ENCODE measurements at regions not wholly inside any gene's neighbourhood (a gene's known extent, or its start where the extent isn't known, plus 50 kb on each side); places are given as distances from the start of the nearest gene placed in this dataset.

DNA sequence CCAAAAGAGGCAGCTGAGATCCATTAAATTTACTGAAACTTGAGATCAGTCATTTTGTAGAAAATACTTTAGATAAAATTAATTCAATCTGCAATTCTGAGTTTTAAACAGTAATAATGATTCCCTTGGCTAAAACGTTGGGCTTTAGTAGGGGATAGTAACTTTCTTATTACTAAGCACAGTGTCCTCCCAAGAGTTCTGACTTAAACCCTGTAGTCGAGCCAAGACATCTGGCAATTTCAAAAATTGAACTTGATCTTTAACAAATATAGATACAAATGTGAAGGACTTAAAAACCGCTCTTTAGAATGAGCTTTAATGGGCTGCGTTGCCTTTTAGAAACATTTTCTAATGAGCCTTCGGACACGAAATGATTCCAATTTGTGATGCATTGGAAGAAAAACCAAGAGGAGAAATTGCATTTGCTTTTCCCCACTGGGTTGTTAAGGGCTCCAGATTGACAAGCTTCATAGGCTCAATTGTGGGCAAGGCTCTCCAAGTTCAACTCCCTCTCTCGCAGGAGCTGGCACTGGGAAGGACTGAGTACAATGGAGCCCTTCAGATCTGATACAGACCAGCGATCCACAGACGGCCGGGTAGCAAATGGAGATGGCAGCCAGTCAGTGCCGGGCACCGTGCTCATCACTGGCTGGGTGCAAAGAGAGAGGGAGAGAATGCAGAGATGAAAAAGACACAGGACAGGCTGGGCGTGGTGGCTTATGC, 921.3 kb upstream of the AUTS2 start:
- intact Hi-C loops (cut with DNase I): no loop called here
- Histone ChIP-seq H3K9me3 (no peaks in the 10 kb centered on the region), H3K27ac (no peak overlapping the region), H3K4me3 (no peak overlapping the region), H3K27me3 (replicated peaks; ENCODE audit: insufficient read depth) (peaks cover 4% of the 10 kb centered on the region), H3K4me1 (replicated peaks) (no peaks in the 10 kb centered on the region), H3K36me3 (no peaks in the 10 kb centered on the region)
- WGBS: 72% methylated on average over 13 of the region's 13 CpGs
- DNase-seq (ENCODE audit: low spot score): no peak
- TF ChIP-seq, protein P1, sequence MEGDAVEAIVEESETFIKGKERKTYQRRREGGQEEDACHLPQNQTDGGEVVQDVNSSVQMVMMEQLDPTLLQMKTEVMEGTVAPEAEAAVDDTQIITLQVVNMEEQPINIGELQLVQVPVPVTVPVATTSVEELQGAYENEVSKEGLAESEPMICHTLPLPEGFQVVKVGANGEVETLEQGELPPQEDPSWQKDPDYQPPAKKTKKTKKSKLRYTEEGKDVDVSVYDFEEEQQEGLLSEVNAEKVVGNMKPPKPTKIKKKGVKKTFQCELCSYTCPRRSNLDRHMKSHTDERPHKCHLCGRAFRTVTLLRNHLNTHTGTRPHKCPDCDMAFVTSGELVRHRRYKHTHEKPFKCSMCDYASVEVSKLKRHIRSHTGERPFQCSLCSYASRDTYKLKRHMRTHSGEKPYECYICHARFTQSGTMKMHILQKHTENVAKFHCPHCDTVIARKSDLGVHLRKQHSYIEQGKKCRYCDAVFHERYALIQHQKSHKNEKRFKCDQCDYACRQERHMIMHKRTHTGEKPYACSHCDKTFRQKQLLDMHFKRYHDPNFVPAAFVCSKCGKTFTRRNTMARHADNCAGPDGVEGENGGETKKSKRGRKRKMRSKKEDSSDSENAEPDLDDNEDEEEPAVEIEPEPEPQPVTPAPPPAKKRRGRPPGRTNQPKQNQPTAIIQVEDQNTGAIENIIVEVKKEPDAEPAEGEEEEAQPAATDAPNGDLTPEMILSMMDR (IDR thresholded peaks at IDR 0.05): no peak
- TF ChIP-seq POLR2A (IDR thresholded peaks at IDR 0.05): no peak
- TF ChIP-seq POLR2AphosphoS5 (IDR thresholded peaks at IDR 0.05): no peak

DNA sequence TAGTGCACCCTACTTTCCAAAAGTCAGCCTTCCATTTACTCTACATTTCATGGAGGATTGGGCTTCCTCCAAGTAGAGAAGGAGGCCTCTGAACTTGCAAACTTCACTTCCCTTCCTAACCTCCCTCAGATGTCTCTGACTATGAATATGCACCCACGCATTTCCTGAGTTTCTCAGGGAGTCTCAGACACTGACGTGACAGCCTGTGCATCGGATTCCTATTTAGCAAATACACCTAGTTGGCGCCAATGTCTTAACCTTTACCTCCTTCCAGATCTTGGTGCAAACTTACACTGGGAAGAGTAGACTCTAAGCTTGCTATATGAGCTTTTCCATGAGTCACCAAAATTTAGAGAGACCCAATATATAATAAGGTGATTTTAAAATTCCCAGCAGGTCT, 920.1 kb upstream of the AUTS2 start:
- WGBS: 92% methylated on average over 4 of the region's 4 CpGs
- intact Hi-C loops (cut with DNase I): no loop called here
- Histone ChIP-seq H3K27ac (no peak overlapping the region), H3K4me3 (no peak overlapping the region), H3K4me1 (replicated peaks) (no peaks in the 10 kb centered on the region), H3K9me3 (no peaks in the 10 kb centered on the region), H3K27me3 (replicated peaks; ENCODE audit: insufficient read depth) (peaks cover 4% of the 10 kb centered on the region), H3K36me3 (no peaks in the 10 kb centered on the region)
- TF ChIP-seq POLR2AphosphoS5 (IDR thresholded peaks at IDR 0.05) (no peak), POLR2A (IDR thresholded peaks at IDR 0.05) (no peak)
- TF ChIP-seq, protein P1 (IDR thresholded peaks at IDR 0.05): no peak
- no peak for DNase-seq (ENCODE audit: low spot score)

- H3K4me3 ChIP-seq: no peak overlapping the region
- 67% methylated on average over 7 of the region's 7 CpGs for WGBS
- no peaks in the 10 kb centered on the region for H3K36me3 ChIP-seq
- H3K4me1 ChIP-seq (replicated peaks): no peaks in the 10 kb centered on the region
- peaks cover 4% of the 10 kb centered on the region for H3K27me3 ChIP-seq (replicated peaks; ENCODE audit: insufficient read depth)
- intact Hi-C loops (cut with DNase I): no loop called here
- TF ChIP-seq POLR2AphosphoS5 (IDR thresholded peaks at IDR 0.05): no peak
- TF ChIP-seq, protein P1 (IDR thresholded peaks at IDR 0.05): no peak
- TF ChIP-seq POLR2A (IDR thresholded peaks at IDR 0.05): no peak
- DNase-seq (ENCODE audit: low spot score): no peak
- no peaks in the 10 kb centered on the region for H3K9me3 ChIP-seq
- no peak overlapping the region for H3K27ac ChIP-seq
Observed at GRCh38 chr7:68679459-68680234, 918.6 kb upstream of the AUTS2 start.

DNA sequence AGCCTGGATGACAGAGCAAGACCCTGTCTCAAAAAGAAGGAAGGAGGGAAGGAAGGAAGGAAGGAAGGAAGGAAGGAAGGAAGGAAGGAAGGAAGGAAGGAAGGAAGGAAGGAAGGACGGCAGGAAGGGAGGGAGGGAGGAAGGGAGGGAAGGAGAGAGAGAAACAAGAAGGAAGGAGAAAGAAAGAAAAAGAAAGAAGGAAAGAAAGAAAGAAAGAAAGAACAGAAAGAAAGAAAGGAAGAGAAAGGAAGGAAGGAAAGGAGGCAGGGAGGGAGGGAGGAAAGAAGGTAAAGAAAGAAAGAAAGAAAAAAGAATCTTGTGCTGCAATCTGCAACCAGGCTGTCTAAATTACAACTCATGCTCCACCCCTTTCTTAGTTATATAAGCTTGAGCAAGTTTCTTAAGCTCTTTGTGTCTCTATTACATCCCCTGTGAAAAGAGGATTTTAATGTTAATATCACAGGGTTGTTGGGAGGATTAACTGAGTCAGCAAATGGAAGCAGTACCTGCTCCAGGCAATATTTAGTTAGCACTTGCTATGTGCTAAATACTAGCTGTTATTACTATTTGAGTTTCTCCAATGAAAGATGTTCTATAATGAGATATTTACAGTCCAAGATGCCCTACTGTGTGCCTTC, 917.9 kb upstream of the AUTS2 start:
- H3K27ac ChIP-seq: no peak overlapping the region
- H3K4me3 ChIP-seq: no peak overlapping the region
- no peaks in the 10 kb centered on the region for H3K4me1 ChIP-seq (replicated peaks)
- H3K36me3 ChIP-seq: no peaks in the 10 kb centered on the region
- no peaks in the 10 kb centered on the region for H3K9me3 ChIP-seq
- peaks cover under 1% of the 10 kb centered on the region for H3K27me3 ChIP-seq (replicated peaks; ENCODE audit: insufficient read depth)
- TF ChIP-seq POLR2AphosphoS5 (IDR thresholded peaks at IDR 0.05) (no peak), POLR2A (IDR thresholded peaks at IDR 0.05) (no peak)
- TF ChIP-seq, protein P1 (IDR thresholded peaks at IDR 0.05): no peak
- WGBS: 79% methylated on average over 1 of the region's 1 CpG
- DNase-seq (ENCODE audit: low spot score): no peak
- intact Hi-C loops (cut with DNase I): no loop called here
